OCI-LY3 (cell line): ENCODE measurements at regions not wholly inside any gene's neighbourhood (a gene's known extent, or its start where the extent isn't known, plus 50 kb on each side); places are given as distances from the start of the nearest gene placed in this dataset.

Experiments used
- EZH2phosphoT487 ChIP-seq: fragments of 200-600 bp; shearing (Covaris generic); IDR thresholded peaks from 2 replicates; pipeline ENCODE4 v1.6.1; 2018; ENCODE audit warnings: antibody characterized with exemption, mixed run types, low read depth
- TF ChIP-seq, protein P1 (sequence below): fragments of 200-600, 300-600 bp; sonication (generic); IDR thresholded peaks from 2 replicates; pipeline ENCODE4 v1.5.1; 2014; ENCODE audit warnings: antibody characterized with exemption, low read length, low read depth

DNA sequence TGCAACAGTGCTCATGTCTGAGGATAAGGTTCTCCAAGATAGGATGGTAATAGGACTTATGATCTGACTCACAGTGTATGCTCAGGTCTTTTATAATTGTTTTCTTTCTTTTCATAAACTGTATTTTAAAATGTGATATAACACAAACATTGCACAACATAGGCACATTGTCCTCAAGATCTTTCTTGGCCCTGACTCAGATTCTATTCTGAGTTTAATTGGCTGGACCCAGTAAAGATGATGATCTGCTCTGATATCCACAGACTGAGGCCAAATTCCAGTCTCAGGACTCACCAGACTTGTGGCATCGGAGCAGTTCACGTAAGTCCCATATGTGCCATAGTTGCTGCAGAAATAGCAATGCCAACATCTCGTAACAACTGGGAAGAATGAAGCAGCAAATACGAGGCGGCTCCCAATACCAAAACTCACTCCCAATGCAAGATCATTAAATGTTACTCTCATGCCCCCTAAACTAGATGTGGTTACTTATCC lies 448.9 kb upstream of the SLC14A2 start:
- TF ChIP-seq, protein P1, sequence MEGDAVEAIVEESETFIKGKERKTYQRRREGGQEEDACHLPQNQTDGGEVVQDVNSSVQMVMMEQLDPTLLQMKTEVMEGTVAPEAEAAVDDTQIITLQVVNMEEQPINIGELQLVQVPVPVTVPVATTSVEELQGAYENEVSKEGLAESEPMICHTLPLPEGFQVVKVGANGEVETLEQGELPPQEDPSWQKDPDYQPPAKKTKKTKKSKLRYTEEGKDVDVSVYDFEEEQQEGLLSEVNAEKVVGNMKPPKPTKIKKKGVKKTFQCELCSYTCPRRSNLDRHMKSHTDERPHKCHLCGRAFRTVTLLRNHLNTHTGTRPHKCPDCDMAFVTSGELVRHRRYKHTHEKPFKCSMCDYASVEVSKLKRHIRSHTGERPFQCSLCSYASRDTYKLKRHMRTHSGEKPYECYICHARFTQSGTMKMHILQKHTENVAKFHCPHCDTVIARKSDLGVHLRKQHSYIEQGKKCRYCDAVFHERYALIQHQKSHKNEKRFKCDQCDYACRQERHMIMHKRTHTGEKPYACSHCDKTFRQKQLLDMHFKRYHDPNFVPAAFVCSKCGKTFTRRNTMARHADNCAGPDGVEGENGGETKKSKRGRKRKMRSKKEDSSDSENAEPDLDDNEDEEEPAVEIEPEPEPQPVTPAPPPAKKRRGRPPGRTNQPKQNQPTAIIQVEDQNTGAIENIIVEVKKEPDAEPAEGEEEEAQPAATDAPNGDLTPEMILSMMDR, result no peak
- no peak for TF ChIP-seq EZH2phosphoT487
